Parathyroid adenoma (tissue), 2 donors: ENCODE measurements at regions not wholly inside any gene's neighbourhood (a gene's known extent, or its start where the extent isn't known, plus 50 kb on each side); places are given as distances from the start of the nearest gene placed in this dataset.

Experiments
- H2AFZ ChIP-seq: fragments of 300-600 bp; sonication (generic); one replicate; pipeline ENCODE4 v1.7.0; 2017; ENCODE audit warnings: antibody characterized with exemption, mild to moderate bottlenecking
- H3K27ac ChIP-seq: fragments of 300-600 bp; sonication (generic); one replicate; pipeline ENCODE4 v1.7.0; 2017
- H3K27me3 ChIP-seq: fragments of 300-600 bp; sonication (generic); one replicate; pipeline ENCODE4 v1.7.0; 2017; ENCODE audit warnings: low read length; ENCODE audit not compliant: control insufficient read depth, insufficient read depth
- H3K36me3 ChIP-seq: fragments of 300-600 bp; sonication (generic); one replicate; pipeline ENCODE4 v1.7.0; 2017; ENCODE audit warnings: low read length; ENCODE audit not compliant: control insufficient read depth, insufficient read depth
- H3K4me1 ChIP-seq: fragments of 300-600 bp; sonication (generic); one replicate; pipeline ENCODE4 v1.7.0; 2017; ENCODE audit warnings: control low read depth
- H3K4me2 ChIP-seq: fragments of 300-600 bp; sonication (generic); one replicate; pipeline ENCODE4 v1.7.0; 2017; ENCODE audit warnings: low read length
- H3K4me3 ChIP-seq: fragments of 300-600 bp; sonication (generic); one replicate; pipeline ENCODE4 v1.7.0; 2017; ENCODE audit warnings: low read depth, low read length
- H3K79me2 ChIP-seq: fragments of 300-600 bp; sonication (generic); one replicate; pipeline ENCODE4 v1.7.0; 2017; ENCODE audit warnings: control low read depth
- H3K9ac ChIP-seq: fragments of 300-600 bp; sonication (generic); one replicate; pipeline ENCODE4 v1.7.0; 2017; ENCODE audit warnings: mild to moderate bottlenecking
- H3K9me3 ChIP-seq: fragments of 300-600 bp; sonication (generic); one replicate; pipeline ENCODE4 v1.7.0; 2017; ENCODE audit warnings: low read length; ENCODE audit not compliant: control insufficient read depth
- CTCF ChIP-seq: fragments of 300-600 bp; sonication (generic); IDR thresholded peaks from one replicate; pipeline ENCODE4 v1.7.0; 2017; ENCODE audit warnings: antibody characterized with exemption, mild to moderate bottlenecking
- donor health status: primary hyperparathyroidism.

- no peak overlapping the region for H3K4me2 ChIP-seq
- no peak overlapping the region for H2AFZ ChIP-seq
- no peak overlapping the region for H3K4me3 ChIP-seq
- H3K4me1 ChIP-seq, result no peaks in the 10 kb centered on the region
- H3K27ac ChIP-seq, result no peak overlapping the region
- TF ChIP-seq CTCF, result no peak
- no peaks in the 10 kb centered on the region for H3K36me3 ChIP-seq
- no peaks in the 10 kb centered on the region for H3K79me2 ChIP-seq
- no peak overlapping the region for H3K9ac ChIP-seq
- H3K27me3 ChIP-seq, result no peaks in the 10 kb centered on the region
- no peaks in the 10 kb centered on the region for H3K9me3 ChIP-seq
Measured at GRCh38 chr12:116674643-116675183, 63.2 kb downstream of the SPRING1 start.

GRCh38 chr12:116673681-116674111 is 64.2 kb downstream of the SPRING1 start:
- H3K27ac ChIP-seq, result no peak overlapping the region
- H3K9me3 ChIP-seq, result no peaks in the 10 kb centered on the region
- no peaks in the 10 kb centered on the region for H3K27me3 ChIP-seq
- no peaks in the 10 kb centered on the region for H3K36me3 ChIP-seq
- H3K79me2 ChIP-seq, result no peaks in the 10 kb centered on the region
- no peak overlapping the region for H3K9ac ChIP-seq
- H3K4me3 ChIP-seq, result no peak overlapping the region
- H3K4me1 ChIP-seq, result no peaks in the 10 kb centered on the region
- no peak overlapping the region for H2AFZ ChIP-seq
- no peak overlapping the region for H3K4me2 ChIP-seq
- no peak for TF ChIP-seq CTCF

- H3K9me3 ChIP-seq, result no peaks in the 10 kb centered on the region
- no peaks in the 10 kb centered on the region for H3K27me3 ChIP-seq
- no peaks in the 10 kb centered on the region for H3K79me2 ChIP-seq
- TF ChIP-seq CTCF, result no peak
- H3K27ac ChIP-seq, result no peak overlapping the region
- no peaks in the 10 kb centered on the region for H3K4me1 ChIP-seq
- H3K4me2 ChIP-seq, result no peak overlapping the region
- no peak overlapping the region for H3K4me3 ChIP-seq
- H3K9ac ChIP-seq, result no peak overlapping the region
- no peaks in the 10 kb centered on the region for H3K36me3 ChIP-seq
- no peak overlapping the region for H2AFZ ChIP-seq
Measured at GRCh38 chr12:116672842-116673516, 64.9 kb downstream of the SPRING1 start.

GRCh38 chr12:116672010-116672409 is 65.9 kb downstream of the SPRING1 start:
- H3K4me1 ChIP-seq, result no peaks in the 10 kb centered on the region
- H2AFZ ChIP-seq, result no peak overlapping the region
- H3K27me3 ChIP-seq, result no peaks in the 10 kb centered on the region
- no peak overlapping the region for H3K27ac ChIP-seq
- no peak overlapping the region for H3K4me3 ChIP-seq
- H3K9ac ChIP-seq, result no peak overlapping the region
- H3K9me3 ChIP-seq, result no peaks in the 10 kb centered on the region
- H3K4me2 ChIP-seq, result no peak overlapping the region
- no peaks in the 10 kb centered on the region for H3K79me2 ChIP-seq
- no peak for TF ChIP-seq CTCF
- no peaks in the 10 kb centered on the region for H3K36me3 ChIP-seq

GRCh38 chr12:116670859-116671258 is 67.0 kb downstream of the SPRING1 start:
- H3K36me3 ChIP-seq, result no peaks in the 10 kb centered on the region
- no peak overlapping the region for H3K4me3 ChIP-seq
- H3K9ac ChIP-seq, result no peak overlapping the region
- H3K27me3 ChIP-seq, result no peaks in the 10 kb centered on the region
- H3K4me2 ChIP-seq, result no peak overlapping the region
- no peak for TF ChIP-seq CTCF
- no peak overlapping the region for H2AFZ ChIP-seq
- no peaks in the 10 kb centered on the region for H3K4me1 ChIP-seq
- H3K27ac ChIP-seq, result no peak overlapping the region
- H3K9me3 ChIP-seq, result no peaks in the 10 kb centered on the region
- no peaks in the 10 kb centered on the region for H3K79me2 ChIP-seq
